ENCODE measurements at regions not wholly inside any gene's neighbourhood (a gene's known extent, or its start where the extent isn't known, plus 50 kb on each side); places are given as distances from the start of the nearest gene placed in this dataset.

DNA sequence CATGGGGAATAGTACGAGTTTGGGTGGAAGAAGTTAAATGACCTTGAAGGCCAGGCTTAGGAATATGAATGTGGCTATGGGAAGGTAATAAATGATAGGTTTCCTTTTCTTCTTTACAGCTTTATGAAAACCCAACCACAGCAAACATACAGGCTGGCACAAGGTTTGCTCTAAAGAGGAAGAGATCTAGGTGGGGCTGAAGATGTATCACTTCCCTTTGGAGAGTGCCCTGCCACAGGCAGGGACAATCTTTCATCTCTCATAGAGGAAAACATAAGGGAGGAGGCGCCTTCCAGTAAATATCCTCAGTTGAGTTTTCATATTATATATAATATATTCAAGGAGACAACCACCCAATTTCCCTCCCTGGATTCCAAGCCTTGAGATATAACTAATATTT lies 72.9 kb upstream of the FRMD6 start:
- no peaks in the 10 kb centered on the region for H3K27me3 ChIP-seq (ENCODE audit: control insufficient read depth in 1 of 2, insufficient read depth in 2 of 2, low read length in 2 of 2)
- TF ChIP-seq DMAP1 (CRISPR knock-in tag; IDR thresholded peaks at IDR 0.05) (no peak), FOXK1 (CRISPR knock-in tag; IDR thresholded peaks at IDR 0.05; ENCODE audit: borderline replicate concordance, low read depth) (no peak), ZFP41 (CRISPR knock-in tag; IDR thresholded peaks at IDR 0.05; ENCODE audit: borderline replicate concordance) (no peak)
- TF ChIP-seq, protein P1, sequence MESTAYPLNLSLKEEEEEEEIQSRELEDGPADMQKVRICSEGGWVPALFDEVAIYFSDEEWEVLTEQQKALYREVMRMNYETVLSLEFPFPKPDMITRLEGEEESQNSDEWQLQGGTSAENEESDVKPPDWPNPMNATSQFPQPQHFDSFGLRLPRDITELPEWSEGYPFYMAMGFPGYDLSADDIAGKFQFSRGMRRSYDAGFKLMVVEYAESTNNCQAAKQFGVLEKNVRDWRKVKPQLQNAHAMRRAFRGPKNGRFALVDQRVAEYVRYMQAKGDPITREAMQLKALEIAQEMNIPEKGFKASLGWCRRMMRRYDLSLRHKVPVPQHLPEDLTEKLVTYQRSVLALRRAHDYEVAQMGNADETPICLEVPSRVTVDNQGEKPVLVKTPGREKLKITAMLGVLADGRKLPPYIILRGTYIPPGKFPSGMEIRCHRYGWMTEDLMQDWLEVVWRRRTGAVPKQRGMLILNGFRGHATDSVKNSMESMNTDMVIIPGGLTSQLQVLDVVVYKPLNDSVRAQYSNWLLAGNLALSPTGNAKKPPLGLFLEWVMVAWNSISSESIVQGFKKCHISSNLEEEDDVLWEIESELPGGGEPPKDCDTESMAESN (CRISPR knock-in tag; conservative IDR thresholded peaks at IDR 0.05), result no peak
- intact Hi-C loops (cut with micrococcal nuclease; ENCODE audit: unreplicated experiment), result loop anchor here (5.0 kb wide), 1 partner anchor 58 kb away; no protein-coding TSS in a partner anchor
- in situ Hi-C loops (cut with HindIII; ENCODE audit: extremely low pct_ligation_motif_present, low pct_unique_long_range_greater_than_20kb), result no loop called here
- DNase-seq (ENCODE audit: low spot score) (no peak), ATAC-seq (no peak), FAIRE-seq (no peak)
- no peak overlapping the region for H2AFZ ChIP-seq (ENCODE audit: low read length)
- CTCF ChIA-PET (ENCODE audit: low intra/inter-chr PET ratio, low total read pairs), result no interaction called here
- H3K36me3 ChIP-seq (replicated peaks in 1 of 2; ENCODE audit: control insufficient read depth in 1 of 2, insufficient read depth in 2 of 2, low read length in 2 of 2), result no peaks in the 10 kb centered on the region
- peaks cover 33% of the 10 kb centered on the region for H3K4me1 ChIP-seq (ENCODE audit: insufficient read depth, low read length)
- H3K9me3 ChIP-seq (ENCODE audit: low read length), result no peaks in the 10 kb centered on the region
- no peak overlapping the region for H3K4me3 ChIP-seq (replicated peaks in 1 of 3; ENCODE audit: insufficient read depth in 1 of 3, low read depth in 2 of 3, low read length in 3 of 3)
- POLR2A ChIA-PET, result no interaction called here
- no peak overlapping the region for H3K4me2 ChIP-seq (ENCODE audit: low read depth, low read length)
- H3K9ac ChIP-seq (ENCODE audit: insufficient read depth, low read depth, low read length), result no peak overlapping the region
- no peak overlapping the region for H3K27ac ChIP-seq (ENCODE audit: extremely low read length, insufficient read depth, low read length)
- no peaks in the 10 kb centered on the region for H3K79me2 ChIP-seq (ENCODE audit: insufficient read depth, low read length)
- WGBS (ENCODE audit: low lambda C conversion rate), result 39% methylated on average over 2 of the region's 2 CpGs
- no peaks in the 10 kb centered on the region for H4K20me1 ChIP-seq (ENCODE audit: insufficient read depth, low read length)
- BruUV-seq (replicated peaks), result no TSS peak

DNA sequence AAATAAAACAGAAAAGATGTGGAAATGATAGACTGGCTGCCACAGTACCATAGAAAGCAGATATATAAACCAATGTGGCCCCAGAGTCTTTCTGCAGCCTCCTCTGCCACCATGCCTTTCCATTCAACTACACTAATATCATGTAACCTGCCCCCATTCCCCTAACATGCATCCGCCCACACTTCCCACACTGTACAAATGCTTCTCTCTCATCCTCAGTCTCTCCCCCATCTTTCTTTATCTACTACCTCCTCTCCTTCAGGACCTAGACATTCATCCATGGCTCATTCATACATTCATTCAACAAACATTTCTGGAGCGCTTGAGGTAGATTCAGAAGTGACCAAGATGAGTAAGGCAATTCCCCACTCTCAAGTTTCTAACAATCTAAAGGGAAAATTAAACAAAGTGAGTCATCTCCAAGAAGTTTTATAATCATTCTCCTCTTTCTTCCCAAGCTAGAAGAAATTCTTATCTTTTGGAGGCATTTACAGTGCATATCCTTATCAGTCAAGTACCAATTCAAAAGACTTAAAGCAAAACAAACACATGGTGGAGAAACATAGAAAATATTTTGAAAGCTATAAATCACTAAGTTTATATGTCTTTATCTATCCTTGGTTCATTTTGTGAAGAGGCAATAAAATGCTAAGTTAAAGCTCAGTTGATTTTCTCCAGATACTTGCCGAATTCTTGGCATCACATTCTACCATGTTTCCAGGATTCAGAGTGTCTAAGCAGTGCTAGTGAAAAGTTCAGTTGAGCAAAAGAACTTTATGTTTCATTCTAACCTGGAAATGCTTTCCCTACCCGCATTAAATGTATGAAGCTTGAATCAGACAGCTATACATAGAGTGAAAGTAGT lies 70.5 kb upstream of the FRMD6 start:
- Histone ChIP-seq H3K4me3 (replicated peaks in 1 of 3; ENCODE audit: insufficient read depth in 1 of 3, low read depth in 2 of 3, low read length in 3 of 3) (no peak overlapping the region), H4K20me1 (ENCODE audit: insufficient read depth, low read length) (no peaks in the 10 kb centered on the region), H3K4me1 (ENCODE audit: insufficient read depth, low read length) (peaks cover 9% of the 10 kb centered on the region), H3K4me2 (ENCODE audit: low read depth, low read length) (no peak overlapping the region), H3K9me3 (ENCODE audit: low read length) (no peaks in the 10 kb centered on the region), H3K27me3 (ENCODE audit: control insufficient read depth in 1 of 2, insufficient read depth in 2 of 2, low read length in 2 of 2) (no peaks in the 10 kb centered on the region), H3K27ac (ENCODE audit: extremely low read length, insufficient read depth, low read length) (no peak overlapping the region), H3K79me2 (ENCODE audit: insufficient read depth, low read length) (no peaks in the 10 kb centered on the region), H3K9ac (ENCODE audit: insufficient read depth, low read depth, low read length) (no peak overlapping the region), H3K36me3 (replicated peaks in 1 of 2; ENCODE audit: control insufficient read depth in 1 of 2, insufficient read depth in 2 of 2, low read length in 2 of 2) (no peaks in the 10 kb centered on the region), H2AFZ (ENCODE audit: low read length) (no peak overlapping the region)
- intact Hi-C loops (cut with micrococcal nuclease; ENCODE audit: unreplicated experiment), result no loop called here
- in situ Hi-C loops (cut with HindIII; ENCODE audit: extremely low pct_ligation_motif_present, low pct_unique_long_range_greater_than_20kb), result no loop called here
- ChIA-PET POLR2A (no interaction called here), CTCF (ENCODE audit: low intra/inter-chr PET ratio, low total read pairs) (no interaction called here)
- 21% methylated on average over 4 of the region's 4 CpGs for WGBS (ENCODE audit: low lambda C conversion rate)
- no TSS peak for BruUV-seq (replicated peaks)
- no peak for ATAC-seq
- no peak for TF ChIP-seq ZNF713 (CRISPR knock-in tag; IDR thresholded peaks at IDR 0.05)
- TF ChIP-seq TOE1 (CRISPR knock-in tag; IDR thresholded peaks at IDR 0.05), result no peak
- TF ChIP-seq NBN (conservative IDR thresholded peaks at IDR 0.05), result no peak
- DNase-seq (ENCODE audit: low spot score), result no peak
- no peak for FAIRE-seq

Data from HepG2 (cell line).